Trophoblast cell (in vitro differentiated cells and primary cell): ENCODE measurements at regions not wholly inside any gene's neighbourhood (a gene's known extent, or its start where the extent isn't known, plus 50 kb on each side); places are given as distances from the start of the nearest gene placed in this dataset.

ENCODE experiments used
- DNase-seq, 2 donors: peaks; one replicate each; pipeline ENCODE4 v3.0.0-alpha.2; 2016
- H2AFZ ChIP-seq: 2 replicates; pipeline ENCODE4 v1.6.1; 2013; ENCODE audit warnings: low read length, moderate library complexity, mild to moderate bottlenecking; ENCODE audit not compliant: insufficient read depth, poor library complexity
- H2AK5ac ChIP-seq: 2 replicates; pipeline ENCODE4 v1.6.1; 2013; ENCODE audit warnings: mild to moderate bottlenecking, low read length
- H2BK120ac ChIP-seq: 2 replicates; pipeline ENCODE4 v1.6.1; 2013; ENCODE audit warnings: low read length, mild to moderate bottlenecking, moderate library complexity; ENCODE audit not compliant: insufficient read depth, poor library complexity
- H2BK12ac ChIP-seq: 2 replicates; pipeline ENCODE4 v1.6.1; 2013; ENCODE audit warnings: mild to moderate bottlenecking, low read length, moderate library complexity
- H2BK5ac ChIP-seq: 2 replicates; pipeline ENCODE4 v1.6.1; 2013; ENCODE audit warnings: low read length, low read depth, moderate library complexity, mild to moderate bottlenecking; ENCODE audit not compliant: poor library complexity
- H3K14ac ChIP-seq: 2 replicates; pipeline ENCODE4 v1.6.1; 2013; ENCODE audit warnings: mild to moderate bottlenecking, low read length
- H3K18ac ChIP-seq: 2 replicates; pipeline ENCODE4 v1.6.1; 2013; ENCODE audit warnings: mild to moderate bottlenecking, low read length
- H3K23ac ChIP-seq: 2 replicates; pipeline ENCODE4 v1.6.1; 2013; ENCODE audit warnings: low read length
- H3K27ac ChIP-seq: 2 replicates; pipeline ENCODE4 v1.5.1; 2013; ENCODE audit warnings: low read depth, mild to moderate bottlenecking, inconsistent platforms, low read length, moderate library complexity
- H3K27me3 ChIP-seq: 2 replicates; pipeline ENCODE4 v1.6.1; 2013; ENCODE audit warnings: inconsistent platforms, mild to moderate bottlenecking, low read length, moderate library complexity; ENCODE audit not compliant: insufficient read depth
- H3K36me3 ChIP-seq, 2 experiments: 1 replicate in 1 of 2; 2 replicates in 1 of 2; pipeline ENCODE4 v1.6.1; 2013; ENCODE audit warnings: low read length in 2 of 2, mild to moderate bottlenecking in 2 of 2, moderate library complexity in 1 of 2; ENCODE audit not compliant: insufficient read depth in 2 of 2, control insufficient read depth in 1 of 2
- H3K4ac ChIP-seq: 2 replicates; pipeline ENCODE4 v1.6.1; 2013; ENCODE audit warnings: low read depth, mild to moderate bottlenecking, low read length, moderate library complexity
- H3K4me1 ChIP-seq, 2 experiments: 1 replicate in 1 of 2; 2 replicates in 1 of 2; pipeline ENCODE4 v1.6.1; 2013; ENCODE audit warnings: low read length in 2 of 2, mild to moderate bottlenecking in 2 of 2, moderate library complexity in 1 of 2; ENCODE audit not compliant: insufficient read depth in 2 of 2, control insufficient read depth in 1 of 2
- H3K4me2 ChIP-seq: 2 replicates; pipeline ENCODE4 v1.6.1; 2013; ENCODE audit warnings: inconsistent platforms, mild to moderate bottlenecking, low read length, moderate library complexity
- H3K4me3 ChIP-seq: 2 replicates; pipeline ENCODE4 v1.5.1; 2013; ENCODE audit warnings: mild to moderate bottlenecking, low read depth, low read length, inconsistent platforms
- H3K79me1 ChIP-seq: one replicate; pipeline ENCODE4 v1.6.1; 2013; ENCODE audit warnings: low read length
- H3K79me2 ChIP-seq: 2 replicates; pipeline ENCODE4 v1.6.1; 2013; ENCODE audit warnings: low read length, mild to moderate bottlenecking; ENCODE audit not compliant: control insufficient read depth, insufficient read depth, poor library complexity
- H3K9ac ChIP-seq: 2 replicates; pipeline ENCODE4 v1.6.1; 2013; ENCODE audit warnings: mild to moderate bottlenecking, low read length
- H3K9me3 ChIP-seq: 2 replicates; pipeline ENCODE4 v1.6.1; 2013; ENCODE audit warnings: low read depth, mild to moderate bottlenecking, control low read depth, inconsistent platforms, low read length; ENCODE audit not compliant: insufficient read depth
- H4K12ac ChIP-seq: 2 replicates; pipeline ENCODE4 v1.6.1; 2013; ENCODE audit warnings: low read depth, mild to moderate bottlenecking, low read length, moderate library complexity
- H4K8ac ChIP-seq: 2 replicates; pipeline ENCODE4 v1.6.1; 2013; ENCODE audit warnings: low read depth, mild to moderate bottlenecking, low read length, moderate library complexity
- H4K91ac ChIP-seq: one replicate; pipeline ENCODE4 v1.6.1; 2013; ENCODE audit warnings: low read depth, mild to moderate bottlenecking, low read length, moderate library complexity
- WGBS: extraction: QIAGEN DNeasy Blood & Tissue Kit; methylation state at CpG from one replicate; pipeline ENCODE4 v1.1.7; 2013; ENCODE audit warnings: missing lambda C conversion rate; ENCODE audit not compliant: insufficient read length, insufficient coverage; ENCODE audit errors: extremely low coverage; 5-methylcytosine and 5-hydroxymethylcytosine counted together

DNA sequence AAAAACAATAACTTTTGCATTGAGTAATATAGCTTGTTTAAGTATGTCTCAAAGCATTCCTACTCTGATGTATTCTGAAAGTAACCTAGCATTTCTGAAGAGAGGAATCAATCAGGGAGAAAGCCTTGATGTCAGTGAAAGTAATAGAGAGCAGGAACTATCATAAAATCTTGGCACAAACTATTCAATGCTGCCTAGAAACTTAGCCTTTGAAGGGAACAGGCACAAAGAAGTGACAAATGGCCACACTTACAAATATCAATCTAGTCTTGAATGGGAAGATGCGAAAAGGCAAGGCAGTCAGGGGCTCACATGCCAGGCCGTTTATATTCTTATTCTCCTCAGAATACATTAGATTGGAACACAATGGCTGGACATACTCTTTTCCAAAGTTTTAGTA lies 576.5 kb upstream of the ANO3 start:
- Histone ChIP-seq H3K36me3 (no peaks in the 10 kb centered on the region), H3K23ac (no peak overlapping the region), H3K9ac (no peak overlapping the region), H2AFZ (no peak overlapping the region), H2BK12ac (no peak overlapping the region), H3K18ac (no peak overlapping the region), H3K4ac (no peak overlapping the region), H2BK120ac (no peak overlapping the region), H3K14ac (no peak overlapping the region), H3K79me2 (no peaks in the 10 kb centered on the region), H4K91ac (no peak overlapping the region), H3K4me1 (no peaks in the 10 kb centered on the region), H3K4me3 (no peak overlapping the region), H2AK5ac (no peak overlapping the region), H3K9me3 (peaks cover 7% of the 10 kb centered on the region), H3K27me3 (no peaks in the 10 kb centered on the region), H3K79me1 (no peaks in the 10 kb centered on the region), H3K27ac (no peak overlapping the region), H2BK5ac (no peak overlapping the region), H4K12ac (no peak overlapping the region), H3K4me2 (no peak overlapping the region), H4K8ac (no peak overlapping the region)
- no CpG with 5 or more reads among the region's 2 CpGs for WGBS
- DNase-seq: no peak

DNA sequence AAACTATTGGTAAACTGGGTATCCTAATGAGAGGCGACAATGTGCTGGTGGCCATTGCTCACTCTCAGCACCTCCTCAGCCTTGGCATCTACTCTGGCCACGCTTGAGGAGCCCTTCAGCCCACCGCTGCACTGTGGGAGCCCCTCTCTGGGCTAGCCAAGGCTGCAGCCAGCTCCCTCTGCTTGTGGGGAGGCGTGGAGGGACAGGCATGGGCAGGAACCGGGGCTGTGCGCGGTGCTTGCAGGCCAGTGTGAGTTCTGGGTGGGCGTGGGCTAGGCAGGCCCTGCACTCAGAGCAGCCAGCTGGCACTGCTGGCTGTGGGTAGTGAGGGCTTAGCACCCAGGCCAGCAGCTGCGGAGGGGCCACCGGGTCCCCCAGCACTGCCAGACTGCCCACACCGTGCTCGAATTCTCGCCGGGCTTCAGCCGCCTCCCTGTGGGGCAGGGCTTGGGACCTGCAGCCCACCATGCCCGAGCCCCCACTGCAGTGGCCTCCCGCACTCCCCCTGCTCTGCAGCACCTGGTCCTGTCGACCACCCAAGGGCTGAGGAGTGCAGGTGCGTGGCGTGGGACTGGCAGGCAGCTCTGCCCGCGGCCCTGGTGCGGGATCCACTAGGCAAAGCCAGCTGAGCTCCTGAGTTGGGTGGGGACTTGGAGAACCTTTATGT lies 575.9 kb upstream of the ANO3 start:
- Histone ChIP-seq H3K9me3 (peaks cover 7% of the 10 kb centered on the region), H3K14ac (no peak overlapping the region), H3K4me3 (no peak overlapping the region), H4K91ac (no peak overlapping the region), H3K27ac (no peak overlapping the region), H2BK120ac (no peak overlapping the region), H2BK5ac (no peak overlapping the region), H3K79me2 (no peaks in the 10 kb centered on the region), H3K4ac (no peak overlapping the region), H4K12ac (no peak overlapping the region), H4K8ac (no peak overlapping the region), H2BK12ac (no peak overlapping the region), H2AK5ac (no peak overlapping the region), H3K27me3 (no peaks in the 10 kb centered on the region), H3K4me1 (no peaks in the 10 kb centered on the region), H3K4me2 (no peak overlapping the region), H3K9ac (no peak overlapping the region), H3K23ac (no peak overlapping the region), H2AFZ (no peak overlapping the region), H3K36me3 (no peaks in the 10 kb centered on the region), H3K18ac (no peak overlapping the region), H3K79me1 (no peaks in the 10 kb centered on the region)
- DNase-seq: no peak
- WGBS: no CpG with 5 or more reads among the region's 23 CpGs

DNA sequence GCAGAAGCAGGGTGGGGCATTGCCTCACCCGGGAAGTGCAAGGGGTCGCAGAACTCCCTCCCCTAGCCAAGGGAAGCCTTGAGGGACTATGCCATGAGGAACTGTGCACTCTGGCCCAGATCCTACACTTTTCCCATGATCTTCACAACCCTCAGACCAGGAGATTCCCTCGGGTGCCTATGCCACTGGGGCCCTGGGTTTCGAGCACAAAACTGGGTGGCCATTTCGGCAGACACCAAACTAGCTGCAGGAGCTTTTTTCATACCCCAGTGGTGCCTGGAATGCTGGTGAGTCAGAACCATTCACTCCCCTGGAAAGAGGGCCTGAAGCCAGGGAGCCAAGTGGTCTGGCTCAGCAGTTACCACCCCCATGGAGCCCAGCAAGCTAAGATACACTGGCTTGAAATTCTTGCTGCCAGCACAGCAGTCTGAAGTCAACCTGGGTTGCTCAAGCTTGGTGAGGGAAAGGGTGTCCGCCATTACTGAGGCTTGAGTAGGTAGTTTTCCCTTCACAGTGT lies 573.7 kb upstream of the ANO3 start:
- no peak overlapping the region for H3K27ac ChIP-seq
- WGBS: no CpG with 5 or more reads among the region's 6 CpGs
- H3K4me1 ChIP-seq: no peaks in the 10 kb centered on the region
- no peak overlapping the region for H2BK120ac ChIP-seq
- no peaks in the 10 kb centered on the region for H3K79me2 ChIP-seq
- no peak overlapping the region for H4K91ac ChIP-seq
- no peak overlapping the region for H3K4ac ChIP-seq
- H3K79me1 ChIP-seq: no peaks in the 10 kb centered on the region
- H3K36me3 ChIP-seq: no peaks in the 10 kb centered on the region
- H3K18ac ChIP-seq: no peak overlapping the region
- H2BK12ac ChIP-seq: no peak overlapping the region
- H3K9ac ChIP-seq: no peak overlapping the region
- H3K4me2 ChIP-seq: no peak overlapping the region
- no peak overlapping the region for H2BK5ac ChIP-seq
- no peak overlapping the region for H4K8ac ChIP-seq
- no peak overlapping the region for H2AFZ ChIP-seq
- no peak overlapping the region for H3K14ac ChIP-seq
- no peak for DNase-seq
- no peak overlapping the region for H3K23ac ChIP-seq
- H3K27me3 ChIP-seq: no peaks in the 10 kb centered on the region
- H2AK5ac ChIP-seq: no peak overlapping the region
- no peak overlapping the region for H3K4me3 ChIP-seq
- H3K9me3 ChIP-seq: peaks cover 7% of the 10 kb centered on the region
- H4K12ac ChIP-seq: no peak overlapping the region

DNA sequence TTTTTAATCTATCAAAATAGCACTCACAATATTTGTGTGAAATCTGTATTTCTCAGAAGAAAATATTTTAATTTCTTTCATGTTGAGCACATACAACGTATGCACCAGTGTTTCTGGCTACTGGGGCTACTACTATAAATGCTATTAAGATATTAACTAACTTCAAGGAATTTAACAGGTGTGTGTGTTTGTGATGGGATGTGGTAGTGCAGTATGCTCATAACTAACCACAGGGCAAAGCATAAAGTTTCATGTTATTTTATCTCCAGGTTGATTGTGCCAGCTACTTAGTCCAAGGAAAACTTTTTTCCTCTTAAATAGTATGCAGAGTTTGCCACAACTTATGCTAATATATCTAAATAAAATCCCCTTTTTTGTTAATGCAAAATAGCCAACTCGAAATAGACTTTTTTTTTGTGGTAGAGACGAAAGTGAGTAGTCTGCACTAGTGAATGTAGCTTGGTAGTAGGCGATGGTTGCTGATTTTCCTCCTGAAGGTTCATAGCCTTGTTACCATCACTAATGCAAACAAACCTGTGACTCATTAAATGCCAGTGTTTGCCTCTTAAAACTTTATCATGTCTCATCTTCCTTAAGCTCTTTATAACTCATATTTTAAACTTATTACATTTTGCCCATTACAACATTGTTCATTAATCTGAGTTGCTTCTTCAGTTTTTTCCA lies 565.5 kb upstream of the ANO3 start:
- H3K9me3 ChIP-seq: no peaks in the 10 kb centered on the region
- DNase-seq: no peak
- H3K4ac ChIP-seq: no peak overlapping the region
- no peak overlapping the region for H3K18ac ChIP-seq
- H3K23ac ChIP-seq: no peak overlapping the region
- no peak overlapping the region for H4K8ac ChIP-seq
- H2BK120ac ChIP-seq: no peak overlapping the region
- H2BK12ac ChIP-seq: no peak overlapping the region
- no peaks in the 10 kb centered on the region for H3K79me2 ChIP-seq
- H4K12ac ChIP-seq: no peak overlapping the region
- H3K4me1 ChIP-seq: no peaks in the 10 kb centered on the region
- H3K27ac ChIP-seq: no peak overlapping the region
- no peak overlapping the region for H2AK5ac ChIP-seq
- H3K27me3 ChIP-seq: no peaks in the 10 kb centered on the region
- no peak overlapping the region for H3K4me2 ChIP-seq
- no peaks in the 10 kb centered on the region for H3K36me3 ChIP-seq
- H3K14ac ChIP-seq: no peak overlapping the region
- no peak overlapping the region for H3K9ac ChIP-seq
- no peak overlapping the region for H2BK5ac ChIP-seq
- H3K4me3 ChIP-seq: no peak overlapping the region
- no CpG with 5 or more reads among the region's 4 CpGs for WGBS
- no peak overlapping the region for H4K91ac ChIP-seq
- no peak overlapping the region for H2AFZ ChIP-seq
- no peaks in the 10 kb centered on the region for H3K79me1 ChIP-seq
